ENCODE measurements at regions not wholly inside any gene's neighbourhood (a gene's known extent, or its start where the extent isn't known, plus 50 kb on each side); places are given as distances from the start of the nearest gene placed in this dataset.

GRCh38 chr15:67979281-67979680, 74.8 kb upstream of the PIAS1 start:
- TF ChIP-seq CTCF (IDR thresholded peaks at IDR 0.05) = no peak
- no peak for TF ChIP-seq POLR2A (IDR thresholded peaks at IDR 0.05)

Data from esophagus squamous epithelium (tissue), 4 donors.